AG04450 (cell line): ENCODE measurements at regions not wholly inside any gene's neighbourhood (a gene's known extent, or its start where the extent isn't known, plus 50 kb on each side); places are given as distances from the start of the nearest gene placed in this dataset.

ENCODE experiments used
- CTCF ChIA-PET: fragments of 300-600, 350-600 bp; formaldehyde crosslinking; extraction: SDS; loops from one replicate; lab custom pipeline; 2022; ENCODE audit warnings: antibody characterized with exemption, inconsistent platforms; lab: Charles Lee
- POLR2A ChIA-PET: fragments of 350-600 bp; formaldehyde crosslinking; extraction: SDS; loops from one replicate; lab custom pipeline; 2021; ENCODE audit warnings: antibody characterized with exemption, inconsistent platforms; lab: Yijun Ruan, JAX
- DNase-seq: peaks from one replicate; pipeline ENCODE4 v3.0.0-alpha.2; 2011; ENCODE audit warnings: low read depth, low spot score
- H3K27ac ChIP-seq: one replicate; pipeline ENCODE4 v1.5.1; 2012; ENCODE audit warnings: low read depth, low read length, control low read depth
- H3K27me3 ChIP-seq: one replicate; pipeline ENCODE4 v1.6.0; 2012; ENCODE audit warnings: low read length; ENCODE audit not compliant: control insufficient read depth, insufficient read depth
- H3K4me3 ChIP-seq: 2 replicates; pipeline ENCODE4 v1.5.1; 2011; ENCODE audit warnings: mild to moderate bottlenecking, low read depth, low read length, control low read depth
- H3K9me3 ChIP-seq: 2 replicates; pipeline ENCODE4 v1.5.1; 2012; ENCODE audit warnings: low read length; ENCODE audit not compliant: control insufficient read depth, insufficient read depth
- CTCF ChIP-seq: IDR thresholded peaks from 2 replicates; pipeline ENCODE4 v1.5.1; 2011; ENCODE audit warnings: low read depth, low read length, control low read depth, inconsistent platforms

- no peaks in the 10 kb centered on the region for H3K9me3 ChIP-seq
- no peak for TF ChIP-seq CTCF
- peak overlapping the region; percentile 1; the same call in 1 of the 2 replicates for H3K4me3 ChIP-seq
- peak overlapping the region; percentile 65 for H3K27ac ChIP-seq
- ChIA-PET CTCF (interaction anchor here (1.0 kb wide), 1 partner anchor 41 kb away, joined by 6 read pairs; no protein-coding TSS in a partner anchor), POLR2A (no interaction called here)
- no peaks in the 10 kb centered on the region for H3K27me3 ChIP-seq
- peak; percentile 45 for DNase-seq
Measured at GRCh38 chr10:32149252-32149955, 93.2 kb upstream of the KIF5B start.

- ChIA-PET CTCF (no interaction called here), POLR2A (interaction anchor here (0.6 kb wide), 1 partner anchor 90 kb away, joined by 12 read pairs; no protein-coding TSS in a partner anchor)
- no peak overlapping the region; the same call in 1 of the 2 replicates for H3K4me3 ChIP-seq
- no peak for DNase-seq
- H3K27me3 ChIP-seq = no peaks in the 10 kb centered on the region
- H3K9me3 ChIP-seq = no peaks in the 10 kb centered on the region
- H3K27ac ChIP-seq = peak overlapping the region; percentile 65
- TF ChIP-seq CTCF = no peak
Measured at GRCh38 chr10:32148864-32149251, 92.6 kb upstream of the KIF5B start.

GRCh38 chr10:32147730-32148129 lies 91.5 kb upstream of the KIF5B start:
- no peak for TF ChIP-seq CTCF
- ChIA-PET CTCF (no interaction called here), POLR2A (no interaction called here)

GRCh38 chr10:32146166-32146565 lies 89.9 kb upstream of the KIF5B start:
- H3K4me3 ChIP-seq = no peak overlapping the region
- H3K27ac ChIP-seq = no peak overlapping the region
- no peaks in the 10 kb centered on the region for H3K27me3 ChIP-seq
- no peak for DNase-seq
- ChIA-PET POLR2A (no interaction called here), CTCF (interaction anchor here (0.7 kb wide), 1 partner anchor 14 kb away, joined by 5 read pairs; no protein-coding TSS in a partner anchor)
- no peaks in the 10 kb centered on the region for H3K9me3 ChIP-seq
- TF ChIP-seq CTCF = no peak

More at GRCh38 chr10:32147730-32148129, 91.5 kb upstream of the KIF5B start:
- no peaks in the 10 kb centered on the region for H3K9me3 ChIP-seq
- no peaks in the 10 kb centered on the region for H3K27me3 ChIP-seq
- no peak overlapping the region for H3K27ac ChIP-seq
- no peak overlapping the region for H3K4me3 ChIP-seq
- no peak for DNase-seq
